HUES48 (cell line): ENCODE measurements at regions not wholly inside any gene's neighbourhood (a gene's known extent, or its start where the extent isn't known, plus 50 kb on each side); places are given as distances from the start of the nearest gene placed in this dataset.

Experiments used
- H3K27ac ChIP-seq: one replicate; pipeline ENCODE4 v1.7.0; 2013; ENCODE audit warnings: low read depth, low read length, inconsistent platforms
- H3K27me3 ChIP-seq: 2 replicates; pipeline ENCODE4 v1.6.1; 2013; ENCODE audit warnings: mild to moderate bottlenecking, low read length; ENCODE audit not compliant: control insufficient read depth, insufficient read depth
- H3K36me3 ChIP-seq: 2 replicates; pipeline ENCODE4 v1.6.1; 2013; ENCODE audit warnings: low read length; ENCODE audit not compliant: control insufficient read depth, insufficient read depth
- H3K4me1 ChIP-seq: 2 replicates; pipeline ENCODE4 v1.6.1; 2013; ENCODE audit warnings: mild to moderate bottlenecking, low read length; ENCODE audit not compliant: control insufficient read depth, insufficient read depth
- H3K4me3 ChIP-seq: 2 replicates; pipeline ENCODE4 v1.5.1; 2013; ENCODE audit warnings: mild to moderate bottlenecking, low read depth, low read length
- H3K9ac ChIP-seq: 2 replicates; pipeline ENCODE4 v1.6.1; 2013; ENCODE audit warnings: mild to moderate bottlenecking, low read depth, low read length, moderate library complexity
- H3K9me3 ChIP-seq: 2 replicates; pipeline ENCODE4 v1.6.1; 2013; ENCODE audit warnings: low read length; ENCODE audit not compliant: control insufficient read depth, insufficient read depth

- Histone ChIP-seq H3K4me1 (peaks cover 16% of the 10 kb centered on the region), H3K4me3 (no peak overlapping the region), H3K27me3 (no peaks in the 10 kb centered on the region), H3K9ac (no peak overlapping the region), H3K9me3 (no peaks in the 10 kb centered on the region), H3K27ac (peak overlapping the region; percentile 36), H3K36me3 (no peaks in the 10 kb centered on the region)
Observed at GRCh38 chr4:59135248-59135985, 2025.2 kb upstream of the IGFBP7 start.

- Histone ChIP-seq H3K4me1 (peaks cover 28% of the 10 kb centered on the region), H3K9ac (no peak overlapping the region), H3K4me3 (no peak overlapping the region), H3K9me3 (no peaks in the 10 kb centered on the region), H3K27me3 (no peaks in the 10 kb centered on the region), H3K36me3 (no peaks in the 10 kb centered on the region), H3K27ac (no peak overlapping the region)
Observed at GRCh38 chr4:59161249-59161648, 2038.9 kb upstream of the ADGRL3 start.

- H3K9ac ChIP-seq = no peak overlapping the region
- H3K27ac ChIP-seq = no peak overlapping the region
- no peaks in the 10 kb centered on the region for H3K36me3 ChIP-seq
- H3K4me3 ChIP-seq = no peak overlapping the region
- H3K27me3 ChIP-seq = no peaks in the 10 kb centered on the region
- peaks cover 8% of the 10 kb centered on the region; the same call in 1 of the 2 replicates for H3K9me3 ChIP-seq
- H3K4me1 ChIP-seq = no peaks in the 10 kb centered on the region
Observed at GRCh38 chr4:59175617-59176016, 2024.5 kb upstream of the ADGRL3 start.

GRCh38 chr4:59179372-59179771 lies 2020.8 kb upstream of the ADGRL3 start:
- Histone ChIP-seq H3K27me3 (no peaks in the 10 kb centered on the region), H3K36me3 (no peaks in the 10 kb centered on the region), H3K4me3 (no peak overlapping the region), H3K9me3 (no peaks in the 10 kb centered on the region), H3K27ac (no peak overlapping the region), H3K4me1 (no peaks in the 10 kb centered on the region), H3K9ac (no peak overlapping the region)

GRCh38 chr4:59180161-59180560 lies 2020.0 kb upstream of the ADGRL3 start:
- Histone ChIP-seq H3K27ac (no peak overlapping the region), H3K4me3 (no peak overlapping the region)

GRCh38 chr4:59180969-59181368 lies 2019.2 kb upstream of the ADGRL3 start:
- Histone ChIP-seq H3K9ac (no peak overlapping the region), H3K9me3 (no peaks in the 10 kb centered on the region), H3K36me3 (no peaks in the 10 kb centered on the region), H3K4me1 (no peaks in the 10 kb centered on the region), H3K27ac (no peak overlapping the region), H3K27me3 (no peaks in the 10 kb centered on the region), H3K4me3 (no peak overlapping the region)

More at GRCh38 chr4:59180161-59180560, 2020.0 kb upstream of the ADGRL3 start:
- no peaks in the 10 kb centered on the region for H3K36me3 ChIP-seq
- no peak overlapping the region for H3K9ac ChIP-seq
- no peaks in the 10 kb centered on the region for H3K27me3 ChIP-seq
- no peaks in the 10 kb centered on the region for H3K4me1 ChIP-seq
- no peaks in the 10 kb centered on the region for H3K9me3 ChIP-seq

GRCh38 chr4:59195839-59196238 lies 2004.3 kb upstream of the ADGRL3 start:
- Histone ChIP-seq H3K36me3 (no peaks in the 10 kb centered on the region), H3K4me3 (no peak overlapping the region), H3K9me3 (no peaks in the 10 kb centered on the region), H3K27me3 (no peaks in the 10 kb centered on the region), H3K27ac (no peak overlapping the region), H3K9ac (no peak overlapping the region), H3K4me1 (no peaks in the 10 kb centered on the region)

GRCh38 chr4:59200992-59201391 lies 1999.1 kb upstream of the ADGRL3 start:
- Histone ChIP-seq H3K4me1 (no peaks in the 10 kb centered on the region), H3K27ac (no peak overlapping the region), H3K36me3 (no peaks in the 10 kb centered on the region), H3K9me3 (peaks cover 2% of the 10 kb centered on the region; the same call in 1 of the 2 replicates), H3K9ac (no peak overlapping the region), H3K27me3 (no peaks in the 10 kb centered on the region), H3K4me3 (no peak overlapping the region)

- Histone ChIP-seq H3K4me1 (no peaks in the 10 kb centered on the region), H3K4me3 (no peak overlapping the region), H3K27me3 (no peaks in the 10 kb centered on the region), H3K9me3 (no peaks in the 10 kb centered on the region), H3K9ac (no peak overlapping the region), H3K27ac (no peak overlapping the region), H3K36me3 (no peaks in the 10 kb centered on the region)
Observed at GRCh38 chr4:59217910-59218631, 1982.1 kb upstream of the ADGRL3 start.

- no peak overlapping the region for H3K27ac ChIP-seq
- no peak overlapping the region for H3K4me3 ChIP-seq
- no peaks in the 10 kb centered on the region for H3K4me1 ChIP-seq
- no peak overlapping the region for H3K9ac ChIP-seq
- no peaks in the 10 kb centered on the region for H3K27me3 ChIP-seq
- no peaks in the 10 kb centered on the region for H3K36me3 ChIP-seq
- H3K9me3 ChIP-seq = no peaks in the 10 kb centered on the region
Observed at GRCh38 chr4:59222221-59222620, 1977.9 kb upstream of the ADGRL3 start.

- no peak overlapping the region for H3K4me3 ChIP-seq
- no peaks in the 10 kb centered on the region for H3K4me1 ChIP-seq
- no peaks in the 10 kb centered on the region for H3K36me3 ChIP-seq
- H3K9me3 ChIP-seq = no peaks in the 10 kb centered on the region
- no peak overlapping the region for H3K27ac ChIP-seq
- no peaks in the 10 kb centered on the region for H3K27me3 ChIP-seq
- H3K9ac ChIP-seq = no peak overlapping the region
Observed at GRCh38 chr4:59223292-59223941, 1976.7 kb upstream of the ADGRL3 start.
